Activated B cell treated with CpG ODN at 0.5 μM for 24 hours (primary cell): ENCODE measurements at regions not wholly inside any gene's neighbourhood (a gene's known extent, or its start where the extent isn't known, plus 50 kb on each side); places are given as distances from the start of the nearest gene placed in this dataset.

Experiments
- ATAC-seq: fragments of 200-7000 bp; cut with Tn5 transposase; one replicate; pipeline ENCODE4 v1.10.0; 2021; ENCODE audit warnings: low read depth, mild to moderate bottlenecking, moderate library complexity
- CTCF ChIA-PET: fragments of 350-600 bp; sonication (Branson Sonifier 250); formaldehyde crosslinking; loops from one replicate; lab custom pipeline; 2021; ENCODE audit warnings: antibody characterized with exemption; lab: Charles Lee
- POLR2A ChIA-PET: fragments of 350-600 bp; sonication (Branson Sonifier 250); formaldehyde crosslinking; loops from one replicate; lab custom pipeline; 2021; ENCODE audit warnings: antibody characterized with exemption; lab: Charles Lee
- DNase-seq: peaks from one replicate; pipeline ENCODE4 v3.0.0; 2022
- H3K27ac Mint-ChIP-seq: one replicate; pipeline ENCODE4 v1.8.0; 2020; ENCODE audit warnings: mixed read lengths
- H3K27me3 Mint-ChIP-seq: one replicate; pipeline ENCODE4 v1.8.0; 2021; ENCODE audit warnings: mixed read lengths
- H3K36me3 Mint-ChIP-seq: one replicate; pipeline ENCODE4 v1.8.0; 2021; ENCODE audit warnings: low read depth, mixed read lengths
- H3K4me1 Mint-ChIP-seq: one replicate; pipeline ENCODE4 v1.8.0; 2021; ENCODE audit warnings: mixed read lengths
- H3K4me3 Mint-ChIP-seq: one replicate; pipeline ENCODE4 v1.8.0; 2020; ENCODE audit warnings: mild to moderate bottlenecking, mixed read lengths
- H3K9me3 Mint-ChIP-seq: one replicate; pipeline ENCODE4 v1.8.0; 2020; ENCODE audit warnings: mixed read lengths
- CTCF ChIP-seq: fragments of 200-600 bp; IDR thresholded peaks from one replicate; pipeline ENCODE4 v1.8.0; 2022; ENCODE audit warnings: antibody characterized with exemption, mild to moderate bottlenecking
- intact Hi-C: fragments of 100-400 bp; cut with micrococcal nuclease; formaldehyde crosslinking; loops from one replicate; pipeline ENCODE4 v1.15.1; 2024

GRCh38 chr2:136448986-136449780 is 316.2 kb upstream of the THSD7B start:
- intact Hi-C loops: no loop called here
- Mint-ChIP-seq H3K36me3 (no peaks in the 10 kb centered on the region), H3K4me3 (no peak overlapping the region), H3K4me1 (no peaks in the 10 kb centered on the region), H3K9me3 (no peaks in the 10 kb centered on the region), H3K27me3 (peaks cover 9% of the 10 kb centered on the region), H3K27ac (no peak overlapping the region)
- no peak for DNase-seq
- CTCF ChIA-PET: no interaction called here
- no peak for ATAC-seq
- POLR2A ChIA-PET: no interaction called here
- no peak for TF ChIP-seq CTCF

- ChIA-PET CTCF (no interaction called here), POLR2A (no interaction called here)
- Mint-ChIP-seq H3K36me3 (no peaks in the 10 kb centered on the region), H3K9me3 (no peaks in the 10 kb centered on the region), H3K27me3 (peaks cover 9% of the 10 kb centered on the region), H3K27ac (no peak overlapping the region), H3K4me1 (no peaks in the 10 kb centered on the region), H3K4me3 (no peak overlapping the region)
- no peak for TF ChIP-seq CTCF
- DNase-seq (no peak), ATAC-seq (no peak)
- intact Hi-C loops: no loop called here
Observed at GRCh38 chr2:136448432-136448831, 316.9 kb upstream of the THSD7B start.

GRCh38 chr2:136444323-136444722 is 321.0 kb upstream of the THSD7B start:
- intact Hi-C loops: no loop called here
- Mint-ChIP-seq H3K27me3 (peaks cover 4% of the 10 kb centered on the region), H3K4me3 (no peak overlapping the region), H3K36me3 (no peaks in the 10 kb centered on the region), H3K9me3 (no peaks in the 10 kb centered on the region), H3K4me1 (no peaks in the 10 kb centered on the region), H3K27ac (no peak overlapping the region)
- DNase-seq (no peak), ATAC-seq (no peak)
- POLR2A ChIA-PET: no interaction called here
- CTCF ChIA-PET: no interaction called here
- TF ChIP-seq CTCF: no peak

- H3K4me3 Mint-ChIP-seq: no peak overlapping the region
- no peak overlapping the region for H3K27ac Mint-ChIP-seq
- DNase-seq: no peak
- H3K9me3 Mint-ChIP-seq: no peaks in the 10 kb centered on the region
- no peak for ATAC-seq
- TF ChIP-seq CTCF: no peak
- no peaks in the 10 kb centered on the region for H3K36me3 Mint-ChIP-seq
- ChIA-PET POLR2A (no interaction called here), CTCF (no interaction called here)
- no peaks in the 10 kb centered on the region for H3K4me1 Mint-ChIP-seq
- intact Hi-C loops: no loop called here
- peaks cover 6% of the 10 kb centered on the region for H3K27me3 Mint-ChIP-seq
Observed at GRCh38 chr2:136443661-136444060, 321.7 kb upstream of the THSD7B start.

- Mint-ChIP-seq H3K4me1 (no peaks in the 10 kb centered on the region), H3K4me3 (no peak overlapping the region), H3K27ac (no peak overlapping the region), H3K27me3 (peaks cover 7% of the 10 kb centered on the region), H3K9me3 (no peaks in the 10 kb centered on the region), H3K36me3 (no peaks in the 10 kb centered on the region)
- DNase-seq: no peak
- ATAC-seq: no peak
- POLR2A ChIA-PET: no interaction called here
- CTCF ChIA-PET: no interaction called here
- TF ChIP-seq CTCF: no peak
- intact Hi-C loops: no loop called here
Observed at GRCh38 chr2:136441979-136442714, 323.2 kb upstream of the THSD7B start.
